Memory B cell (primary cell): ENCODE measurements at regions not wholly inside any gene's neighbourhood (a gene's known extent, or its start where the extent isn't known, plus 50 kb on each side); places are given as distances from the start of the nearest gene placed in this dataset.

Experiments used
- ATAC-seq: fragments of 150-1000 bp; cut with Tn5 transposase; 2 replicates; pipeline ENCODE4 v1.10.0; 2021; ENCODE audit warnings: low read depth, mild to moderate bottlenecking, moderate library complexity
- DNase-seq, 2 donors: peaks; one replicate each; pipeline ENCODE4 v3.0.0; 2022; ENCODE audit warnings: low spot score in 2 of 2
- H3K27ac Mint-ChIP-seq: one replicate; pipeline ENCODE4 v1.8.0; 2022; ENCODE audit warnings: mild to moderate bottlenecking, moderate library complexity, mixed read lengths
- H3K27me3 Mint-ChIP-seq: one replicate; pipeline ENCODE4 v1.8.0; 2022; ENCODE audit warnings: mixed read lengths
- H3K36me3 Mint-ChIP-seq: one replicate; pipeline ENCODE4 v1.8.0; 2022; ENCODE audit warnings: mild to moderate bottlenecking, mixed read lengths
- H3K4me1 Mint-ChIP-seq: one replicate; pipeline ENCODE4 v1.8.0; 2022; ENCODE audit warnings: mixed read lengths
- H3K4me3 Mint-ChIP-seq: one replicate; pipeline ENCODE4 v1.8.0; 2022; ENCODE audit warnings: mild to moderate bottlenecking, moderate library complexity, mixed read lengths
- H3K9me3 Mint-ChIP-seq: one replicate; pipeline ENCODE4 v1.8.0; 2022; ENCODE audit warnings: mixed read lengths

DNA sequence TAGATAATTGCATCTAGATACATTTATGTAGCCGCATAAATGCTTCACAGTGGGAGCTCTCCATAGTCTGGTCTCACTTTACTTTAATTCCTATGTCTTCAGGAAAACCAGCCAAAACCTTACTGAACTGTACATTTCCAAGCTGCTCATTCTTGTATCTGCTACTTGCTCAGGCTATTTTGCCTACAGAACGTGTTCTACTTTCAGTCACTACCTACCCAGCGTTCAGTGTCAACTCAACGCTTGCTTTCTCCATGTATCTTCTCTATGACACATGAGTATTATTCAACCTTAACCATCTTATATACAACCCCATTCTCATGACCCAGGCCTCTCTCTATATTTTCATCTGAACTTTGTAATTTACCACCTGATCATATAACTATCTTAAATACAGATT, 101.9 kb downstream of the KLF12 start:
- Mint-ChIP-seq H3K4me3 (no peak overlapping the region), H3K4me1 (peaks cover 35% of the 10 kb centered on the region), H3K27me3 (no peaks in the 10 kb centered on the region), H3K36me3 (peaks cover 7% of the 10 kb centered on the region), H3K9me3 (no peaks in the 10 kb centered on the region), H3K27ac (peak overlapping the region; percentile 48)
- ATAC-seq (no peak), DNase-seq (no peak)

DNA sequence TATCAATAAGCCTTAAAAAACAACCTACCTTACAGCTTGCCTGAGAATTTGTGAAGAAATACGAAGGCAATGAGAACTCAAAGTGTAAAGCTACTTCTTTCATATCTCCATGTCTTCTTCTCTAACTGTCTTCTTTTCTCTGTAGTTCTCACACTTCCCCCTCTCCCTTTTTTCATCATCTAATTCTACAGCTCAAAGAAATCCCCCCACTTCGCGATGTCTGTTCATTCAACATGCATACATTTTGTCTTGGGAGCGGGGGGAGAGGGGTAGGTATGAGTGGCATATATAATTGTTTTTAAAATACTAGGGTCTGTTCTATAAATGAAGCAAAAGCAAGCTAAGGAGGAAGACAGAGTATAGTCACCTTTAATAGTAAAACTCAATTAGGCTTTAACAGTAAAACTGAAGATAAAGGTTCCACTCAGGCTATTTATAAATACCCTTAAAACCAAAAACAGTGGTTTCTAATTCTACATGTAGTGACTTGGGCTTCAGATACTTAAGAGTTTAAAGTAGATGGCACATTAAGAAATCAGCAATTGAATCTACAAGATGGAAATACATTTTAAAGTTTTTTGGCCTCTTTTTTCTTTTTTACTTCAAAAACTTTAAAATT, 106.9 kb downstream of the KLF12 start:
- no peak for DNase-seq
- Mint-ChIP-seq H3K36me3 (peaks cover 14% of the 10 kb centered on the region), H3K27ac (peak overlapping the region; percentile 90), H3K9me3 (peaks cover 1% of the 10 kb centered on the region), H3K4me1 (peaks cover 39% of the 10 kb centered on the region), H3K4me3 (peak overlapping the region; percentile 87), H3K27me3 (no peaks in the 10 kb centered on the region)
- ATAC-seq: peak; percentile 16

GRCh38 chr13:74026753-74027152, 107.5 kb downstream of the KLF12 start:
- DNase-seq (peak; percentile 41 to 48), ATAC-seq (peak; percentile 97)
- Mint-ChIP-seq H3K4me1 (peaks cover 41% of the 10 kb centered on the region), H3K27me3 (no peaks in the 10 kb centered on the region), H3K9me3 (peaks cover 1% of the 10 kb centered on the region), H3K4me3 (peak overlapping the region; percentile 87), H3K27ac (peak overlapping the region; percentile 90), H3K36me3 (peaks cover 14% of the 10 kb centered on the region)

DNA sequence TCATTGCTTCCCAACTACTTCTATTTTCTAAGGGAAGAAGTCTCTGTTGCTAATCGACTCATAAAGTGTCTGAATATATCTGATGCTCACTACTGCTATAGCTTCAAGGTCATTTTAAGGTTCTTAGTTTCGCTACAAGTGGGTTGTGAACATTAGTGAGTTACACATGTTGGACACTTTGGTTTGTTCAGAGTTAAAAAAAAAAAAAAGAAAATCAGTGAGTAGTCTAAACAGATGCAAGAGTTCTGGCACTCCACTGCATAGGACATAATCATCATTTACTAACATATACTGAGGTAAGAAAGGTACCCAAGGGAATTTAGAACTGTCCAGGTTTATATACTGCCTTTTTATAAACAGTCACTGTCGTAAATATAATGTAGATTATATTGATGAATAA, 108.8 kb downstream of the KLF12 start:
- Mint-ChIP-seq H3K27ac (no peak overlapping the region), H3K4me1 (peaks cover 41% of the 10 kb centered on the region), H3K4me3 (peak overlapping the region; percentile 32), H3K36me3 (peaks cover 19% of the 10 kb centered on the region), H3K27me3 (no peaks in the 10 kb centered on the region), H3K9me3 (peaks cover 1% of the 10 kb centered on the region)
- ATAC-seq (no peak), DNase-seq (no peak)

- DNase-seq (no peak), ATAC-seq (no peak)
- Mint-ChIP-seq H3K27me3 (no peaks in the 10 kb centered on the region), H3K4me1 (peaks cover 42% of the 10 kb centered on the region), H3K4me3 (no peak overlapping the region), H3K27ac (no peak overlapping the region), H3K36me3 (peaks cover 22% of the 10 kb centered on the region), H3K9me3 (peaks cover 1% of the 10 kb centered on the region)
Observed at GRCh38 chr13:74024856-74025255, 109.3 kb downstream of the KLF12 start.

- Mint-ChIP-seq H3K4me3 (no peak overlapping the region), H3K27ac (no peak overlapping the region), H3K36me3 (peaks cover 22% of the 10 kb centered on the region), H3K4me1 (peaks cover 38% of the 10 kb centered on the region), H3K9me3 (peaks cover 1% of the 10 kb centered on the region), H3K27me3 (no peaks in the 10 kb centered on the region)
- no peak for ATAC-seq
- DNase-seq: no peak
Observed at GRCh38 chr13:74024314-74024713, 109.9 kb downstream of the KLF12 start.

DNA sequence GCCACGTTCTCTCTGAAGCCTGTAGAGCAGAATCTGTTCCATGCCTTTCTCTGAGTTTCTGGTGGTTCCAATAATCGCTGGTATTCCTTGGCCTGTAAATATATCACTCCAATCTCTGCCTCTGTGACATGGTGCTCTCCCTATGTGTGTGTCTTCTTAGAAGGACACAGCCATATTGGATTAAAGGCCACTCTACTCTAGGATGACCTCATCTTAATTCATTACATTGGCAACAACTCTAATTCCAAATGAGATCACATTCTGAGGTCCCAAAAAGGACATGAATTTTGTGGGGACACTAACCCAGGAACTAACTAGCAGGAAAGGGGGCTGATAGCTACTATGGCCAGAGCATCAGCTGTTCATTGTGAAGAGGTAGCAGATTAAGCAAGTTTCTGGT, 110.7 kb downstream of the KLF12 start:
- H3K27ac Mint-ChIP-seq: no peak overlapping the region

DNA sequence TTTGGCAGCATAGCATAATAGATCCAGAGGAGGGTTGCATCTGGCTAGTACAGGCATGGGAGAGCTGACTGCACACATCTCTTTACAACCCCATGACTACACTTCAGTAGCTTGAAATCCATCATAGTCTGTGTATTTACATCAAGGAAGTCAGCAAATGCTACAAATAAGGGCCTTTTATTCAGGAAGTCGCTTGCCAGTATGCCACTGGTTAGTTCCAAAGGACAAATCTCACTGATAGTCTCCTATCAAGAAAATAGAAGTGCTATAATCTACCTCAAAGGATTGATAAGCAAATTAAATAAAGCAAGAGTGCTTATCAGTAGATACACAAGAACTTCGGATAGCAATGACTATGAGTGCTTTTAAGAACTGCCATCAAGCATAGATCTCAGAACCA, 112.7 kb downstream of the KLF12 start:
- peaks cover 22% of the 10 kb centered on the region for H3K36me3 Mint-ChIP-seq
- no peaks in the 10 kb centered on the region for H3K27me3 Mint-ChIP-seq
- H3K9me3 Mint-ChIP-seq: peaks cover 1% of the 10 kb centered on the region
- ATAC-seq (no peak), DNase-seq (no peak)
- H3K27ac Mint-ChIP-seq: no peak overlapping the region
- peaks cover 34% of the 10 kb centered on the region for H3K4me1 Mint-ChIP-seq
- no peak overlapping the region for H3K4me3 Mint-ChIP-seq

More for the DNA sequence above, 110.7 kb downstream of the KLF12 start:
- Mint-ChIP-seq H3K36me3 (peaks cover 22% of the 10 kb centered on the region), H3K27me3 (no peaks in the 10 kb centered on the region), H3K9me3 (peaks cover 1% of the 10 kb centered on the region), H3K4me3 (no peak overlapping the region), H3K4me1 (peaks cover 38% of the 10 kb centered on the region)
- DNase-seq: no peak
- ATAC-seq: no peak

GRCh38 chr13:74018062-74018431, 116.2 kb downstream of the KLF12 start:
- H3K9me3 Mint-ChIP-seq: no peaks in the 10 kb centered on the region
- no peak overlapping the region for H3K27ac Mint-ChIP-seq
- H3K4me3 Mint-ChIP-seq: no peak overlapping the region
- ATAC-seq (no peak), DNase-seq (no peak)
- no peaks in the 10 kb centered on the region for H3K27me3 Mint-ChIP-seq
- peaks cover 21% of the 10 kb centered on the region for H3K36me3 Mint-ChIP-seq
- peaks cover 28% of the 10 kb centered on the region for H3K4me1 Mint-ChIP-seq

- peak; percentile 62 for ATAC-seq
- H3K27me3 Mint-ChIP-seq: no peaks in the 10 kb centered on the region
- H3K4me3 Mint-ChIP-seq: no peak overlapping the region
- peaks cover 17% of the 10 kb centered on the region for H3K36me3 Mint-ChIP-seq
- no peak for DNase-seq
- H3K27ac Mint-ChIP-seq: no peak overlapping the region
- H3K4me1 Mint-ChIP-seq: peaks cover 28% of the 10 kb centered on the region
- H3K9me3 Mint-ChIP-seq: no peaks in the 10 kb centered on the region
Observed at GRCh38 chr13:74017301-74018061, 116.7 kb downstream of the KLF12 start.

GRCh38 chr13:74015137-74015536, 119.1 kb downstream of the KLF12 start:
- Mint-ChIP-seq H3K9me3 (no peaks in the 10 kb centered on the region), H3K27me3 (no peaks in the 10 kb centered on the region), H3K4me1 (peaks cover 15% of the 10 kb centered on the region), H3K36me3 (peaks cover 7% of the 10 kb centered on the region), H3K27ac (no peak overlapping the region), H3K4me3 (no peak overlapping the region)
- peak; percentile 44 for ATAC-seq
- DNase-seq: no peak

- Mint-ChIP-seq H3K9me3 (no peaks in the 10 kb centered on the region), H3K36me3 (peaks cover 6% of the 10 kb centered on the region), H3K27ac (peak overlapping the region; percentile 20), H3K4me3 (no peak overlapping the region), H3K4me1 (peaks cover 19% of the 10 kb centered on the region), H3K27me3 (no peaks in the 10 kb centered on the region)
- DNase-seq (no peak), ATAC-seq (no peak)
Observed at GRCh38 chr13:74009100-74009668, 125.0 kb downstream of the KLF12 start.

DNA sequence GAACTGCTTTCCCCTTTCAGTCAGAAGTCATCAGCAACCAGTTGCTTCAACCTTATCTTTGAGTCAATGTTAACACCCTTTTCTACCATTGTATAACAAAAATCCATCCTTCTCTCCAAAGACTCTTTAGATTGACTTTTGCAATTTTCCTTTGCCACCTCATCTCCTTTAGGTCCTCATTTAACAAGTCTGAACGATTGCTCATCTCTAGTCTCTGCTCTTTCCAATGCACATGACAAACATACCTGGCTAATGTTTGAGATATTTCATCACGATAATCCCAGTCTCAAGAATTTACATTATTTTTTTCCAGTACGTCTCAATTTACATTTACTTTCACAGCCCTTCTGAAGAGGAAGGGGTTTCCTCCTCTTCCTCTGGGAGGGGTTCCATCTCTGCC, 127.5 kb downstream of the KLF12 start:
- Mint-ChIP-seq H3K4me1 (peaks cover 22% of the 10 kb centered on the region), H3K9me3 (no peaks in the 10 kb centered on the region), H3K27me3 (no peaks in the 10 kb centered on the region), H3K36me3 (peaks cover 2% of the 10 kb centered on the region), H3K4me3 (no peak overlapping the region), H3K27ac (no peak overlapping the region)
- ATAC-seq: no peak
- DNase-seq: no peak

- no peak for DNase-seq
- no peak for ATAC-seq
- Mint-ChIP-seq H3K4me3 (no peak overlapping the region), H3K36me3 (peaks cover 2% of the 10 kb centered on the region), H3K27ac (no peak overlapping the region), H3K27me3 (no peaks in the 10 kb centered on the region), H3K9me3 (no peaks in the 10 kb centered on the region), H3K4me1 (peaks cover 24% of the 10 kb centered on the region)
Observed at GRCh38 chr13:74005320-74006157, 128.7 kb downstream of the KLF12 start.
